Mucosa of rectum (tissue), 2 donors: ENCODE measurements at regions not wholly inside any gene's neighbourhood (a gene's known extent, or its start where the extent isn't known, plus 50 kb on each side); places are given as distances from the start of the nearest gene placed in this dataset.
"Not testable (repeated sequence)": the region's sequence is repeated elsewhere in the genome, so short reads cannot be mapped to it uniquely, and the experiment has no call there.

ENCODE experiments used
- H3K27ac ChIP-seq, 2 donors: one replicate each; pipeline ENCODE4 v1.7.0; 2013; ENCODE audit warnings: inconsistent platforms in 2 of 2, low read depth in 2 of 2, low read length in 2 of 2
- H3K27me3 ChIP-seq, 2 donors: one replicate each; pipeline ENCODE4 v1.7.0; 2013; ENCODE audit warnings: low read length in 2 of 2; ENCODE audit not compliant: control insufficient read depth in 2 of 2, insufficient read depth in 2 of 2
- H3K36me3 ChIP-seq, 2 donors: one replicate each; pipeline ENCODE4 v1.7.0; 2013; ENCODE audit warnings: low read length in 2 of 2; ENCODE audit not compliant: control insufficient read depth in 2 of 2, insufficient read depth in 2 of 2
- H3K4me1 ChIP-seq, 2 donors: one replicate each; pipeline ENCODE4 v1.7.0; 2013; ENCODE audit warnings: low read length in 2 of 2, mild to moderate bottlenecking in 1 of 2; ENCODE audit not compliant: control insufficient read depth in 2 of 2, insufficient read depth in 2 of 2
- H3K4me3 ChIP-seq, 2 donors: one replicate each; pipeline ENCODE4 v1.7.0; 2013; ENCODE audit warnings: low read length in 2 of 2
- H3K9ac ChIP-seq, 2 donors: one replicate each; pipeline ENCODE4 v1.7.0; 2013; ENCODE audit warnings: low read length in 2 of 2, low read depth in 1 of 2, mild to moderate bottlenecking in 1 of 2
- H3K9me3 ChIP-seq, 2 donors: one replicate each; pipeline ENCODE4 v1.7.0; 2013; ENCODE audit warnings: low read length in 2 of 2; ENCODE audit not compliant: control insufficient read depth in 2 of 2
- donor health status: healthy.
- donor health status: Normal muscosa, but diverticular disease.

GRCh38 chr21:20266441-20266710, 731.8 kb upstream of the NCAM2 start:
- Histone ChIP-seq H3K4me1 (no peaks in the 10 kb centered on the region), H3K9ac (no peak overlapping the region), H3K27me3 (no peaks in the 10 kb centered on the region), H3K27ac (no peak overlapping the region), H3K4me3 (no peak overlapping the region), H3K36me3 (no peaks in the 10 kb centered on the region), H3K9me3 (peaks cover 0 to 2% of the 10 kb centered on the region in 2 donors)

GRCh38 chr21:20270365-20271055, 727.7 kb upstream of the NCAM2 start:
- Histone ChIP-seq H3K9ac (no peak overlapping the region), H3K4me3 (no peak overlapping the region), H3K27ac (no peak overlapping the region), H3K9me3 (peaks cover 0 to 2% of the 10 kb centered on the region in 2 donors), H3K27me3 (no peaks in the 10 kb centered on the region), H3K4me1 (no peaks in the 10 kb centered on the region), H3K36me3 (no peaks in the 10 kb centered on the region)

- H3K9me3 ChIP-seq = peaks cover 0 to 2% of the 10 kb centered on the region in 2 donors
- H3K27ac ChIP-seq = no peak overlapping the region
- H3K9ac ChIP-seq = no peak overlapping the region
- no peaks in the 10 kb centered on the region for H3K4me1 ChIP-seq
- no peaks in the 10 kb centered on the region for H3K27me3 ChIP-seq
- H3K36me3 ChIP-seq = no peaks in the 10 kb centered on the region
- no peak overlapping the region for H3K4me3 ChIP-seq
Observed at GRCh38 chr21:20272791-20273362, 725.3 kb upstream of the NCAM2 start.

- H3K4me1 ChIP-seq = no peaks in the 10 kb centered on the region
- no peak overlapping the region for H3K4me3 ChIP-seq
- no peak overlapping the region for H3K9ac ChIP-seq
- H3K36me3 ChIP-seq = no peaks in the 10 kb centered on the region
- no peaks in the 10 kb centered on the region for H3K27me3 ChIP-seq
- H3K9me3 ChIP-seq = no peaks in the 10 kb centered on the region
- H3K27ac ChIP-seq = no peak overlapping the region
Observed at GRCh38 chr21:20276377-20276776, 721.8 kb upstream of the NCAM2 start.

- Histone ChIP-seq H3K9me3 (no peaks in the 10 kb centered on the region), H3K4me3 (no peak overlapping the region), H3K27ac (no peak overlapping the region), H3K4me1 (no peaks in the 10 kb centered on the region), H3K9ac (no peak overlapping the region), H3K27me3 (no peaks in the 10 kb centered on the region), H3K36me3 (no peaks in the 10 kb centered on the region)
Observed at GRCh38 chr21:20276954-20277353, 721.3 kb upstream of the NCAM2 start.

- Histone ChIP-seq H3K4me1 (no peaks in the 10 kb centered on the region), H3K27me3 (no peaks in the 10 kb centered on the region), H3K27ac (no peak overlapping the region), H3K36me3 (no peaks in the 10 kb centered on the region), H3K9me3 (no peaks in the 10 kb centered on the region), H3K4me3 (no peak overlapping the region), H3K9ac (no peak overlapping the region)
Observed at GRCh38 chr21:20283836-20284235, 714.4 kb upstream of the NCAM2 start.

GRCh38 chr21:20292280-20292679, 705.9 kb upstream of the NCAM2 start:
- Histone ChIP-seq H3K27me3 (no peaks in the 10 kb centered on the region), H3K9ac (no peak overlapping the region), H3K27ac (no peak overlapping the region), H3K9me3 (no peaks in the 10 kb centered on the region), H3K4me1 (no peaks in the 10 kb centered on the region), H3K36me3 (no peaks in the 10 kb centered on the region), H3K4me3 (no peak overlapping the region)

- not testable (repeated sequence) for H3K27ac ChIP-seq, H3K4me1 ChIP-seq, H3K27me3 ChIP-seq, H3K9ac ChIP-seq, H3K9me3 ChIP-seq, H3K4me3 ChIP-seq, H3K36me3 ChIP-seq
Observed at GRCh38 chr21:20292854-20293253, 705.4 kb upstream of the NCAM2 start.

GRCh38 chr21:20301395-20301794, 696.8 kb upstream of the NCAM2 start:
- H3K9me3 ChIP-seq = no peaks in the 10 kb centered on the region
- no peak overlapping the region for H3K9ac ChIP-seq
- H3K36me3 ChIP-seq = no peaks in the 10 kb centered on the region
- H3K27ac ChIP-seq = no peak overlapping the region
- H3K4me1 ChIP-seq = no peaks in the 10 kb centered on the region
- no peaks in the 10 kb centered on the region for H3K27me3 ChIP-seq
- no peak overlapping the region for H3K4me3 ChIP-seq

GRCh38 chr21:20302084-20302483, 696.1 kb upstream of the NCAM2 start:
- Histone ChIP-seq H3K27me3 (no peaks in the 10 kb centered on the region), H3K9ac (no peak overlapping the region), H3K4me1 (no peaks in the 10 kb centered on the region), H3K9me3 (no peaks in the 10 kb centered on the region), H3K36me3 (no peaks in the 10 kb centered on the region), H3K4me3 (no peak overlapping the region), H3K27ac (no peak overlapping the region)

GRCh38 chr21:20306836-20307235, 691.4 kb upstream of the NCAM2 start:
- Histone ChIP-seq H3K27me3 (no peaks in the 10 kb centered on the region), H3K9me3 (no peaks in the 10 kb centered on the region), H3K4me3 (no peak overlapping the region)

More at GRCh38 chr21:20306836-20307235, 691.4 kb upstream of the NCAM2 start:
- H3K27ac ChIP-seq = no peak overlapping the region
- H3K9ac ChIP-seq = no peak overlapping the region
- H3K36me3 ChIP-seq = no peaks in the 10 kb centered on the region
- no peaks in the 10 kb centered on the region for H3K4me1 ChIP-seq
